Fibroblast of the aortic adventitia (primary cell): ENCODE measurements at regions not wholly inside any gene's neighbourhood (a gene's known extent, or its start where the extent isn't known, plus 50 kb on each side); places are given as distances from the start of the nearest gene placed in this dataset.
"Not testable (repeated sequence)": the region's sequence is repeated elsewhere in the genome, so short reads cannot be mapped to it uniquely, and the experiment has no call there.

Experiments
- DNase-seq: peaks from one replicate; pipeline ENCODE4 v3.0.0-alpha.2; 2010; ENCODE audit warnings: low read depth
- H3K4me3 ChIP-seq: 2 replicates; pipeline ENCODE4 v1.5.1; 2011; ENCODE audit warnings: low read depth, mild to moderate bottlenecking, control low read depth, low read length, moderate library complexity
- TF ChIP-seq, protein P1 (sequence below): IDR thresholded peaks from 2 replicates; pipeline ENCODE4 v1.5.1; 2011; ENCODE audit warnings: mild to moderate bottlenecking, low read length, control low read depth, inconsistent platforms; ENCODE audit not compliant: insufficient read depth

DNA sequence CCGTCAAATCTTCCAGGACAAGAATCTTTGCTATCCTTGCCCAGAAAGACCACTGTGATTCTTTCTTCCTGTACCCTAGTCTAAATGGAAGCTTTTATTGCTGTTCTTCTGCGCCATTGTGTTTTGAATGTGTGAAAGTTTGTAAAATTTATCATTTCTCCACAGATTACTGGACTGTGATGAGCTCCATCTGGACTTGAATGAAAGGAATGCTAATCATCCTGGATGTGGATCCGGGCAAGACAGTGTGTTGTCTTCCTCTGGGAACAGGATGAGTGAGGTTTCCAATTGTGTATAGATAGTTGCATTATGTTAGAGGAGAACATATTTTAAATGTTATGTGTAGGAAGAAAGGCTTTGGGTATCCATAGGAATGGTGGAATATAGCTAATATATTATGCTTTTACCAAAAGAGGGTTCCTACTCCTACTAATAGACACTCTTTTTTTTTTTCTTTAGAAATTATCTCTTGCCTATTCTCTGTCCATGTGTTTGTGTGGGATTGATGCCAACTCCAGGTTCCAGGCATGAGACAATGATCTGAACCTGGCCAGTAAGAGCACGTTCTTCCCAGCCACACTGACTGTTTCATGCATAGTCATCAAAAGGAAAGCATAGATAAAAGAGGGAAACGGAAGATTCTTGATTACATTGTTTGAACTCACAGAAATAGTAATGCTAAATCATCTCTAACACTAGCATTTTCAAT, 803.6 kb upstream of the ADGRL3 start:
- DNase-seq, result no peak

DNA sequence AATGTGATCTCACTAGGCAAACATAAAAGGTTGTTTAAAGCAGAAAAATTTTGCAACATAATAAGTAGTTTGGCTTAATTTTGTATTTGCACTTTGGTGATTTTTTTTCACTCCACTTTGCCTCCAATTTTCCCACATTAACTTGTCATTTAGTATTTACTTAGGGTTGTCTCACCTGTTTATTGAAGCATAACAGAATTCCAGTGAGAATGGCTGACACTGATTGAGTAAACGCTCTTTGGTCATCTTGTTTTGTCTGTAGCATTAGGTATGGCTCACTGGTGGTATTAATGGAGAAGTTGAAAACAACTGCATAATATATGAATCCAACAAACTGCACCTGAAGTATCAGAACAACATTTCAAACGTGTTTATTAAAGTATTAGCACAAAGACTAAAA, 799.5 kb upstream of the ADGRL3 start:
- no peak for DNase-seq
- H3K4me3 ChIP-seq, result no peak overlapping the region
- TF ChIP-seq, protein P1, sequence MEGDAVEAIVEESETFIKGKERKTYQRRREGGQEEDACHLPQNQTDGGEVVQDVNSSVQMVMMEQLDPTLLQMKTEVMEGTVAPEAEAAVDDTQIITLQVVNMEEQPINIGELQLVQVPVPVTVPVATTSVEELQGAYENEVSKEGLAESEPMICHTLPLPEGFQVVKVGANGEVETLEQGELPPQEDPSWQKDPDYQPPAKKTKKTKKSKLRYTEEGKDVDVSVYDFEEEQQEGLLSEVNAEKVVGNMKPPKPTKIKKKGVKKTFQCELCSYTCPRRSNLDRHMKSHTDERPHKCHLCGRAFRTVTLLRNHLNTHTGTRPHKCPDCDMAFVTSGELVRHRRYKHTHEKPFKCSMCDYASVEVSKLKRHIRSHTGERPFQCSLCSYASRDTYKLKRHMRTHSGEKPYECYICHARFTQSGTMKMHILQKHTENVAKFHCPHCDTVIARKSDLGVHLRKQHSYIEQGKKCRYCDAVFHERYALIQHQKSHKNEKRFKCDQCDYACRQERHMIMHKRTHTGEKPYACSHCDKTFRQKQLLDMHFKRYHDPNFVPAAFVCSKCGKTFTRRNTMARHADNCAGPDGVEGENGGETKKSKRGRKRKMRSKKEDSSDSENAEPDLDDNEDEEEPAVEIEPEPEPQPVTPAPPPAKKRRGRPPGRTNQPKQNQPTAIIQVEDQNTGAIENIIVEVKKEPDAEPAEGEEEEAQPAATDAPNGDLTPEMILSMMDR, result no peak

More for the DNA sequence above, 803.6 kb upstream of the ADGRL3 start:
- H3K4me3 ChIP-seq, result no peak overlapping the region
- TF ChIP-seq, protein P1, result no peak

DNA sequence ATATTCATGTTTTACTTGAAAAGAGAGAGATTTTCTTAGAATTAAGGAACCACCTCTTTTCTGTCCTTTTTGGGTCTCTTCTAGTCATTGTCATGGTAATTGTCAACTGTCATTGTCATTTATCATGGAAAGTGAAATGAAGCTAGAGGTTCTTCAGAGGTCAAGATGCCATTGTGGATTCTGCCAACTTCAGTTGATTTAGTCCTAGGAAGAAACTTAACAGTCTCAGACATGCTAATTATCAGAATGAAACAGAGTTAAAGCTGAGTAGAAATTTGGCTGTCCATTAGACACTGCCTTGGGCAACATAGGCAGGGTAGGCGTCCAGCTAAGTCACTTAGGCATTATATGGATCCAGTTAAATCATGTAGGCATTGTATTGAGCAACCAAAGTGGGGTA, 796.1 kb upstream of the ADGRL3 start:
- no peak for DNase-seq
- TF ChIP-seq, protein P1, result no peak
- no peak overlapping the region for H3K4me3 ChIP-seq

DNA sequence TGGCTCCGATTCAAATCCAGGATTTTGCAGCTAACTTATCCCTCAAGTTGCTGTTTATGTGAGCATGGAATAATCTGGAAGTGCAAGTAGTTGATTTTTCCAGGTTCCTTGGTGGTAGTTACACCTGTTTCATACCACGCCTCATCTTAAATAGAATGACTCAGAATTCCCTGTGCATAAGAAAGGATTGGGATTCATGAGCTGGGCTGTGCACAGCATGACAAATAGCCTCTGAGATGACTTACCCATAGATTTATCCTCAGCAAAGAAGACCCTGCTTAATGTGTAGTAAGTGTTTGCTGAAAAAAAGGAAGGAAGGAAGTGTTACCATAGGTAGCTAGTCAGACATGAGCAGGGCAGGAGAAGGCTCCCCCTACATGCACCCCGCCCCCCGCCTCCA, 777.7 kb upstream of the ADGRL3 start:
- TF ChIP-seq, protein P1, result no peak
- H3K4me3 ChIP-seq, result no peak overlapping the region
- no peak for DNase-seq

DNA sequence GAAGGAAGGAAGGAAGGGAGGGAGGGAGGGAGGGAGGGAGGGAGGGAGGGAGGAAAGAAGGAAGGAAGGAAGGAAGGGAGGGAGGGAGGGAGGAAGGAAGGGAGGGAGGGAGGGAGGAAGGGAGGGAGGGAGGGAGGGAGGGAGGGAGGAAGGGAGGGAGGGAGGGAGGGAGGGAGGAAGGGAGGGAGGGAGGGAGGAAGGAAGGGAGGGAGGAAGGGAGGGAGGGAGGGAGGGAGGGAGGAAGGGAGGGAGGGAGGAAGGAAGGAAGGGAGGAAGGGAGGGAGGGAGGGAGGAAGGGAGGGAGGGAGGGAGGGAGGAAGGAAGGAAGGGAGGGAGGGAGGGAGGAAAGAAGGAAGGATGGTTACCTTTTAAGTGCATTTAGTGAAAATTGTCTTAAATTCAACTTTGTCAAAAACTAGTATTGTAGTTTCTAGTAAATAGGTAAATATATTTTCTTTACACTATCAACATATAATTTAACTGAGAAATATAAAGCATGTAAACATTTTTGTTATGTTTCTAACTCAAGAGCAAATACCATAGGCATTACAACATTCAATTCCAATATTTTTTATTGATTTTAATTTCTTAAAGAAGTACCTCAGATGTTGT, 776.4 kb upstream of the ADGRL3 start:
- DNase-seq, H3K4me3 ChIP-seq: not testable (repeated sequence)

DNA sequence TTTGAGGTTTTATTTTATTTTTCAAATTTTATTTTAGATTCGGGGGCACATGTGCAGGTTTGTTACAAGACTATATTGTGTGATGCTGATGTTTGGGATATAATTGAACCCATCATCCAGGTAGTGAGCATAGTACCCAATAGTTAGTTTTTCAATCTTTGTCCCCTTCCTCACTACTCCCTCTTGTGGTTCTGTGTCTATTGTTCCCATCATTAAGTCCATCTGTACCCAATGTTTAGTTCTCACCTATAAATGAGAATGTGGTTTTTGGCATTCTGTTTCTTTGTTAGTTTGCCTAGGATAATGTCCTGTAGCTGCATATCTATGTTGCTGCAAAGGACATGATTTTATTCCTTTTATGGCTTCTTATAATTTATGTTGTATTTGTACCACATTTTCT, 767.2 kb upstream of the ADGRL3 start:
- no peak for DNase-seq
- H3K4me3 ChIP-seq, result no peak overlapping the region
- TF ChIP-seq, protein P1, result no peak

DNA sequence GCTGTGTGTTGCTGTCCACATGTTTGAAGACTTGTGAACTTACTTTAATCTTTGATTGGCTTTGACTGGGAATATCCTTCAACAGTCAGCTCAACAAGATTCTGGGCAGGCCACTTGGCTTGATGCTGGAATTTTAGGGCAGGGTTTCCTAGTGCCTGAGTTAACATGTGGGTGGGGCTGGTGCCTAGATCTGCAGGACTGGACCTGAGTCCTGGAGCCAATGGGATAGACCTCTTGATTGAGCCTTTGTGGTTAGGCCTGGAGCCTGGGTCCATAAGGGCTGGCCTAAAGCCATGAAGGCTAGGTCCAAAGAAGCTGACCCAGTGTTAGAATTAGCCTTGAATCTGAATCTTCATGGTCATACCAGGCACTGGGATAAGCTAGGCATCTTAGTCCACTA, 757.1 kb upstream of the ADGRL3 start:
- TF ChIP-seq, protein P1, result no peak
- no peak for DNase-seq
- no peak overlapping the region for H3K4me3 ChIP-seq
